ENCODE measurements at regions not wholly inside any gene's neighbourhood (a gene's known extent, or its start where the extent isn't known, plus 50 kb on each side); places are given as distances from the start of the nearest gene placed in this dataset.

DNA sequence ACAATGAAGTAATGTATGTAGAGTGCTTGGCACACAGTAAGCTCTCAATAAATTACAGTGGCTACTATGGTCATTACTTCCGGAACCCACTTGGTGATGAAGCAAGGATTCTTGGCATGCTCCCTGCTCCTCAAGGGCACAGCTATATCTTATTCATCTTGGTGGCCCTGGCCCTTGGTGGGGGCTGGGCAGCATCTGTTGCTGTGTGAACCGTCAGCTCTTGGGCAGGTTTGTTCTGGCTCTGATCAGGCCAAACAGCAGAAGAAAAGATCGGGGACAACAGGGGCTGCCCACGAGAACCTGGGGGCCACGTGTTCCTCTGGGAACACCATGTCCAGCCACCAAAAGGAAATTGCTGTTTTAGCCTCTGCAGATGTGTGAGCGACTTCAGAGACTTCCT lies 136.9 kb upstream of the SYT13 start:
- no peak for DNase-seq (ENCODE audit: low read depth)
- TF ChIP-seq MYC (IDR thresholded peaks at IDR 0.05; ENCODE audit: low read depth, low read length) (no peak), POLR2A (IDR thresholded peaks at IDR 0.05; ENCODE audit: extremely low read depth, insufficient read length) (no peak)
- TF ChIP-seq, protein P1, sequence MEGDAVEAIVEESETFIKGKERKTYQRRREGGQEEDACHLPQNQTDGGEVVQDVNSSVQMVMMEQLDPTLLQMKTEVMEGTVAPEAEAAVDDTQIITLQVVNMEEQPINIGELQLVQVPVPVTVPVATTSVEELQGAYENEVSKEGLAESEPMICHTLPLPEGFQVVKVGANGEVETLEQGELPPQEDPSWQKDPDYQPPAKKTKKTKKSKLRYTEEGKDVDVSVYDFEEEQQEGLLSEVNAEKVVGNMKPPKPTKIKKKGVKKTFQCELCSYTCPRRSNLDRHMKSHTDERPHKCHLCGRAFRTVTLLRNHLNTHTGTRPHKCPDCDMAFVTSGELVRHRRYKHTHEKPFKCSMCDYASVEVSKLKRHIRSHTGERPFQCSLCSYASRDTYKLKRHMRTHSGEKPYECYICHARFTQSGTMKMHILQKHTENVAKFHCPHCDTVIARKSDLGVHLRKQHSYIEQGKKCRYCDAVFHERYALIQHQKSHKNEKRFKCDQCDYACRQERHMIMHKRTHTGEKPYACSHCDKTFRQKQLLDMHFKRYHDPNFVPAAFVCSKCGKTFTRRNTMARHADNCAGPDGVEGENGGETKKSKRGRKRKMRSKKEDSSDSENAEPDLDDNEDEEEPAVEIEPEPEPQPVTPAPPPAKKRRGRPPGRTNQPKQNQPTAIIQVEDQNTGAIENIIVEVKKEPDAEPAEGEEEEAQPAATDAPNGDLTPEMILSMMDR (IDR thresholded peaks at IDR 0.05; ENCODE audit: low read depth, low read length): no peak
- TF ChIP-seq, protein P2, sequence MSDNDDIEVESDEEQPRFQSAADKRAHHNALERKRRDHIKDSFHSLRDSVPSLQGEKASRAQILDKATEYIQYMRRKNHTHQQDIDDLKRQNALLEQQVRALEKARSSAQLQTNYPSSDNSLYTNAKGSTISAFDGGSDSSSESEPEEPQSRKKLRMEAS (IDR thresholded peaks at IDR 0.05; ENCODE audit: low read depth, low read length): no peak
- H3K4me3 ChIP-seq (ENCODE audit: low read depth, low read length): no peak overlapping the region

GRCh38 chr11:45414088-45414487 lies 127.9 kb upstream of the SYT13 start:
- TF ChIP-seq, protein P2 (IDR thresholded peaks at IDR 0.05; ENCODE audit: low read depth, low read length): no peak
- TF ChIP-seq, protein P1 (IDR thresholded peaks at IDR 0.05; ENCODE audit: low read depth, low read length): no peak
- TF ChIP-seq MYC (IDR thresholded peaks at IDR 0.05; ENCODE audit: low read depth, low read length) (no peak), POLR2A (IDR thresholded peaks at IDR 0.05; ENCODE audit: extremely low read depth, insufficient read length) (no peak)
- no peak for DNase-seq (ENCODE audit: low read depth)
- no peak overlapping the region for H3K4me3 ChIP-seq (ENCODE audit: low read depth, low read length)

GRCh38 chr11:45413156-45413858 lies 127.2 kb upstream of the SYT13 start:
- no peak for TF ChIP-seq POLR2A (IDR thresholded peaks at IDR 0.05; ENCODE audit: extremely low read depth, insufficient read length)
- TF ChIP-seq, protein P2 (IDR thresholded peaks at IDR 0.05; ENCODE audit: low read depth, low read length): no peak
- TF ChIP-seq MYC (IDR thresholded peaks at IDR 0.05; ENCODE audit: low read depth, low read length): no peak
- DNase-seq (ENCODE audit: low read depth): peak; percentile 30
- H3K4me3 ChIP-seq (ENCODE audit: low read depth, low read length): no peak overlapping the region

DNA sequence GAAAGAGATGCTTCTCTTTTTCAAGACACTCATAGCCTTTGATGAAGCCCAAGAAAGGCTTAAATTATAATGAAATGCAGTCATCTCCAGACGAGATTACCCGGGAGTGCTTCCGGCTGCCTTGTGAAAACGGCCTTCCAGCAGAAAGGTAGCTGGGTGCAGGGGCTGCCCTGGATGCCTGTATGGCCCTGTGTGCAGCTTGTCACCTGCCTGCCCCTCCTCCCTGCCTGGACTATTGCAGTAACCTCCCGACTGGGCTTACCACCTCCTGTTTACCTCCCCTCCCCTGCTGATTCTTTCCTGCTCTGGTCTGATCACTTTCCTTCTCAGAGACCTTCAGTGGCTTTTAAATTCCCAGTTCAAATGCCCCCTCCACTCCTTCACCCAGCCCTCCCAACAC lies 126.4 kb upstream of the SYT13 start:
- TF ChIP-seq, protein P1 (IDR thresholded peaks at IDR 0.05; ENCODE audit: low read depth, low read length): no peak
- TF ChIP-seq POLR2A (IDR thresholded peaks at IDR 0.05; ENCODE audit: extremely low read depth, insufficient read length) (no peak), MYC (IDR thresholded peaks at IDR 0.05; ENCODE audit: low read depth, low read length) (no peak)
- TF ChIP-seq, protein P2 (IDR thresholded peaks at IDR 0.05; ENCODE audit: low read depth, low read length): no peak
- DNase-seq (ENCODE audit: low read depth): no peak
- H3K4me3 ChIP-seq (ENCODE audit: low read depth, low read length): no peak overlapping the region

GRCh38 chr11:45412051-45412471 lies 125.9 kb upstream of the SYT13 start:
- H3K4me3 ChIP-seq (ENCODE audit: low read depth, low read length): no peak overlapping the region
- no peak for TF ChIP-seq POLR2A (IDR thresholded peaks at IDR 0.05; ENCODE audit: extremely low read depth, insufficient read length)
- TF ChIP-seq, protein P2 (IDR thresholded peaks at IDR 0.05; ENCODE audit: low read depth, low read length): no peak
- TF ChIP-seq, protein P1 (IDR thresholded peaks at IDR 0.05; ENCODE audit: low read depth, low read length): no peak
- no peak for TF ChIP-seq MYC (IDR thresholded peaks at IDR 0.05; ENCODE audit: low read depth, low read length)
- DNase-seq (ENCODE audit: low read depth): no peak

DNA sequence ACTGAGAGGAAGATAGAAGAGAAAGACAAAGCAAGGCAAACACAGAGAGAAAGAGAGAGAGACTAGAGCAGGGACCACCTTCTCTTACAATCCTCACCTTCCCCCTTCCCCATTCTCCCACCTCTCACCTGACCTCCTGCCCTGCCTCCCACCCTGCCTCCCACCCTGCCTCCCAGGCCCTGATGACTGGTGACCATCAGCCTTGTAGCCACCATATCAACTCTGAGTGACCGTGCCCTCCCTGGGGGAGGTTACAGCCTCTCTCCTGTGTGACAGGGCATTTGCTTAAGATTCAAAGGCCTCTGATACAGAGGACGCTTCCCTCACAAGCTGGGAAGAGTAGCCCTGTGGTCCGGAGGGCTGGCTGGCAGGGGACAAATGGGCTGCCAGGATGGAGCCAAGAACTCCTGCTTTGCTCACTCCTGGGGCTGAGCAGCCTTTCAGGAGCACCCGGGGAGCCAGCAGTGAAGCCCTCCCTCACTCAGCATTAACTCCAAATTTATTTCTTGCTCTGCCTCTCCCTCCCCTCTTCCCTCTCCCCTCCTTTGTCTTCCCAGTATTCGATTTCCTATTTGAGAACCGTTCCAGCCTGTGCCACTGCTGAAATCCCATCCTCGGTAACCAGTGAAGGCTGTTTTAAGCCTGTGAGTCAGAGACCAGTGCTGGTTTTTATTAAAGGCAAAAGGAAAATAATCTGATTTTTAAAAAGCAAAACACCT lies 125.2 kb upstream of the SYT13 start:
- H3K4me3 ChIP-seq (ENCODE audit: low read depth, low read length): no peak overlapping the region
- TF ChIP-seq, protein P1 (IDR thresholded peaks at IDR 0.05; ENCODE audit: low read depth, low read length): no peak
- TF ChIP-seq, protein P2 (IDR thresholded peaks at IDR 0.05; ENCODE audit: low read depth, low read length): no peak
- TF ChIP-seq MYC (IDR thresholded peaks at IDR 0.05; ENCODE audit: low read depth, low read length) (no peak), POLR2A (IDR thresholded peaks at IDR 0.05; ENCODE audit: extremely low read depth, insufficient read length) (no peak)
- DNase-seq (ENCODE audit: low read depth): no peak
